ENCODE measurements at regions not wholly inside any gene's neighbourhood (a gene's known extent, or its start where the extent isn't known, plus 50 kb on each side); places are given as distances from the start of the nearest gene placed in this dataset.

DNA sequence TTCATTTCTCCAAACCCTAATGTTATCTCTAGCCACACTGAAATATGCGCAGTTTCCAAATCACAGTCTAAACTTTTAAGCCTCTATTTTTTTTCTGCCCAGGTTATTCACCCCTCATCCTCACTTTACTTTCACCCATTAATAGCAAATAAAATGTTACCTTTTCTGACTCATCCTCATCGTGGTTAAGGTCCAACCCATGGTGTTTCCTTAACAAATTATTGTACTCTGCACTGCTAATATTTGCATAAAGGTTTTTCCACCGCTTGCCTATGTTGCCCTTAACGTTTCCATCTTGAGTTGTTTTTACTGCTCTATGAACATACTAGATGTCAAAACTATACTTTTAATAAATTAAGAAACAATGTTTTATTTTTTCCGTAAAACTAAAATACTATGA lies 780.9 kb upstream of the KLHL1 start:
- DNase-seq (ENCODE audit: low spot score), result no peak

GRCh38 chr13:70884196-70884595 lies 775.9 kb upstream of the KLHL1 start:
- no peak for DNase-seq (ENCODE audit: low spot score)

- DNase-seq (ENCODE audit: low spot score), result no peak
Observed at GRCh38 chr13:70874636-70875035, 766.4 kb upstream of the KLHL1 start.

DNA sequence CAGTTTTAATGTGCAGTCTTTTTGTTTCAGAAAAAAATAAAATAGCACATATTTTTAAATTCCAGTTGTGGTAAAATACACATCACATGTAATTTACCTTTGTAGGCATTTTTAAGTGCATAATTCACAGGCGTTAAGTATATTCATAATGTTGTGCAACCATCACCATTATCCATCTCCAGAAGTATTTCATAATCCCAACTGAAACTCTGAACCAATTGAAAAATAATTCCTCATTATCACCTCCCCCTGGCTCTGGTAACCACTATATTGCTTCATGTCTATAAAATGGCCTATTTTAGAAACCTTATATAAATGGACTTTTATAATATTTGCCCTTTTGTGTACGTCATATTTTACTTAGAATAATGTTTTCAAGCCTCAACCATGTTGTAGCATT lies 756.5 kb upstream of the KLHL1 start:
- no peak for DNase-seq (ENCODE audit: low spot score)

DNA sequence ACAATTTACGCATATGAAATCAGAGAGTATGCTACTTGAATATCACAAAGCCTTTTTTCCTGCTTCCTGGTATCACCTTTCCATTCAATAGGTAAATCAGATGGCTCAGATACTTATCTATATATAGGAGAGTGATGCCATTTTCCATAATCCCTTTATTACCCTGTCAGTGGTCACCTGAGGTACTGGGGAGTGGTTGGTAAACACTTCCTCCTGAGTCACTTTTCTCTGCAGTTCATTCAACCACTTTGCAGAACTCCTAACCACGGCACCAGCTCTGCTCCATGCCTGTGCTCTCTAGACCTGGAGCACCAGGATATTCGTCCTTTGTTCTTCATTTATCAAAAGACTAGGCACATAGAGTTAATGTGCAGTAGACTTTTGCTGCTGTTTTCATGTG lies 748.5 kb upstream of the KLHL1 start:
- no peak for DNase-seq (ENCODE audit: low spot score)

DNA sequence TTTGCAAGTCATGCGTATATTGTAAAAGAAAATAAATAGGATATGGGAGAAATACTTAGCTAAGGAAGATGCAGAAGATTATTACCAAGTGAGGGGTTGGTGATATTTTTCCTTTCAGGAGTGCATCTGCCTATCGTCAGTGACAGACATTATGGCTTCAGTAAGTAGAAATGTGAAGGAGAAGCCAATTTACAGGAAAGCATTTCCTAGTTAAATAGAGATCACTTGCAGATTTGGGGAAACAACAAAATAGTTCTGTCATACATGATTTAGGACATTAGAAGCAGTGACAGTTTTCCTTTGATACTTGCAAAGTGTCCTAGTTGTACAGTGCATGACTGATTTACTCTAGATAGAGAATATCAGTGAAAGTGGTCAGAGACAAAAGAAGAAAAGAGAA lies 747.8 kb upstream of the KLHL1 start:
- no peak for DNase-seq (ENCODE audit: low spot score)

GRCh38 chr13:70849222-70849621 lies 741.0 kb upstream of the KLHL1 start:
- no peak for DNase-seq (ENCODE audit: low spot score)

- DNase-seq (ENCODE audit: low spot score), result no peak
Observed at GRCh38 chr13:70844391-70845108, 736.3 kb upstream of the KLHL1 start.

DNA sequence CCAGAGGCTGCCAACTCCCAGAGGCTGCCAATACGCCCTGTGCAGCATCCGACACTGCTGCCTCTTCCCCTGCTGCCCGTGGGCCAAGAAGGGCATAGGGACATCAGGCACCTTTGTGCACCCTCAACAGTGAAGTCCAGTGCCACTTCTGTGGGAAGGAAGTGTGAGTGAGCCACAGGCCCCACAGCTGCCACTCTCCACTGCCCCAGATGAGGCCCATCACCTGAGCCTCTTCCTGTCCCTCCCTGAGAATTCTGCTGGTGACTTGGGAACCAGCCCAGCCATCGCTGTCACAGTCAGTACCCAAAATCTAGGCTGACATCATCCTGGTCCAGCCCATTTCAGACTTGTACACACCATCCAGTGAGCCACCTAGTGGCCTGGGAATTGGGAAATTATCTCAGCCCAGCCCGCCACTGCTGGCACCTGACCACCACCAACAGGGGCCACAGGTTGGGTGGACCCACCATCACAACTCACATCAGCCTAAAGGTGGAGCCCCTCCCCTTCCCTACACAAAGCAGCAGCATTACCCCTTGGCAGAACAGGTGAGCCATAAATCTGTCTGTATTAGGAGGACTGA lies 733.9 kb upstream of the KLHL1 start:
- no peak for DNase-seq (ENCODE audit: low spot score)

GRCh38 chr13:70841240-70842061 lies 733.2 kb upstream of the KLHL1 start:
- DNase-seq (ENCODE audit: low spot score), result no peak

DNA sequence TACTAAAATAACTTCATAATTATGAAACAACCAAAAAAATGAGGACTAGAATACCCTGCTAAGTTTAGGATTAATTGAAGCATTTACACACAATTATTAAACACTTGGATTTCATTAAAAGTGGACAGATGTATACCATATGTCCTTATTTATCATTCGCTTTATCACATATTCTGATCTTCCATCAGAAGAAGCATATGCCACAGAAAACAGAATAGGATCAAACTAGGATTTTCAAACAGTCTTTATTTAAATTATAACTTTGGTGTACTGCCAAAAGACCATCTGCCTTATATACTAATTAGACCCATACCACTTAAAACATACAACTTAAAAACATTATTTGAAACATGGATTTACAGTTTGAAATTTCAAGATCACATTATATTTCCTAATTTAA lies 727.1 kb upstream of the KLHL1 start:
- no peak for DNase-seq (ENCODE audit: low spot score)

DNA sequence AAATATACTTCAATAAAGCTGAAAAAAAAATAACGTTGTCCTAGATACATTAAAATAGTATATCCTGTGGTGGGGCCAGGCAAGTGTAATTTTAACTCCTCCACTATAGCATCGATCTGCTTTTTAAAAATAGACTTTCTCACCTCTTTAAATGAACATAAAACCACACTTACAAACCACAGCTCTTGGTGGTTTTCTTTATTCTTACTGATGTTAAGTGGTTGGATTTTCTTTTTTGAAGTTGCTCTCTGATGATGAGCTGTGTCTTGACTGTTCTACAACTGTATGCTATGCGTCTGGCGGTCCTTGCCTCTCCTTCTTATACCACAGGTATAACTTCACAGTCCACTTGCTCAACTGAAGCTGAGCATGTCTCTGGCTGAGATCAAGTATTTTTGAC lies 721.5 kb upstream of the KLHL1 start:
- no peak for DNase-seq (ENCODE audit: low spot score)

- DNase-seq (ENCODE audit: low spot score), result no peak
Observed at GRCh38 chr13:70817576-70817975, 709.3 kb upstream of the KLHL1 start.

GRCh38 chr13:70816853-70817252 lies 708.6 kb upstream of the KLHL1 start:
- DNase-seq (ENCODE audit: low spot score), result no peak

DNA sequence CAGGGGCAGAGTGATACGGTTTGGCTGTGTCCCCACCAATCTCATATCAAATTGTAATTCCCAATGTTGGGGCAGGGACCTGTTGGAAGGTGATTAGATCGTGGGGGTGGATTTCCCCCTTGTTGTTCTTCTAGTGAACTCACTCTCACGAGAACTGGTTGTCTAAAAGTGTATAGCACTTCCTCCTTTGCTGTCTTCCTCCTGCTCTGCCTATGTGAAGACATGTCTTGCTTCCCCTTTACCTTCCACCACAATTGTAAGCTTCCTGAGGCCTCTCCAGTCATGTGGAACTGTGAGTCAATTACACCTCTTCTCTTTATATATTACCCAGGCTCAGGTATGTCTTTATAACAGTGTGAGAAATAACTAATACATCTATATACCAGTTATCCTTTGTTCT lies 706.4 kb upstream of the KLHL1 start:
- DNase-seq (ENCODE audit: low spot score), result no peak

DNA sequence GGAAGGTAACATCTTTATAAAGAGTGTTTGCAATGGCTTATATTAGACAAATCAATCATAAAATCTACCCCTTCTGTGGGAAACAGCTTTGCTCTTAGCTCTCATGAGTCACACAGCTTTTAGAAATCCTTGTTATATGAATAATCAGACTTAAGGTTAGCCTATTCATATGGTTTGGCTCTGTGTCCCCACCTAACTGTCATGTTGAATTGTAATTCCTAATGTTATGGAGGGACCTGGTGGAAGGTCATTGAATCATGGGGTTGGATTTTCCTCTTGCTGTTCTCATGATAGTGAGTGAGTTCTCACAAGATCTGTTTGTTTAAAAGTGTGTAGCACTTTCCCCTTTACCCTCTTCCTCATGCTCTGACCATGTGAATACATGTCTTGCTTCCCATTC lies 704.2 kb upstream of the KLHL1 start:
- DNase-seq (ENCODE audit: low spot score), result no peak

- DNase-seq (ENCODE audit: low spot score), result no peak
Observed at GRCh38 chr13:70809588-70809987, 701.3 kb upstream of the KLHL1 start.

DNA sequence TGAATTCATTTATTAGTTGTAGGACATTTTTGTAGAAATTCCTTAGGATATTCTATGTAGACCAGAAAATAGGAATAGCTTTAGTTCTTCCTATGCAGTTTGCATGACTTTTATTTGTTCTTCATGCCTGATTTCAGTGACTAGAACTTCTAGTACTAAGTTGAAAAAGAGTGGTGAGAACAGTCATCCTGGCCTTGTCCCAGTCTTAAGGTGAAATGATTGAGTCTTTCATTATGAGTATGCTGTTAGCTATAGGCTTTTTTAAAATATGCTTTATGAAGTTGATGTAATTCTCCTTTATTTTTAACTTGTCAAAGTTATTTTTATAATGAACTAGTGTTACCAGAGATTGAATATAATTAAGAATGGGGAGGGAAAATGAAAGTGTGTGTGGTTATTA lies 690.1 kb upstream of the KLHL1 start:
- no peak for DNase-seq (ENCODE audit: low spot score)

DNA sequence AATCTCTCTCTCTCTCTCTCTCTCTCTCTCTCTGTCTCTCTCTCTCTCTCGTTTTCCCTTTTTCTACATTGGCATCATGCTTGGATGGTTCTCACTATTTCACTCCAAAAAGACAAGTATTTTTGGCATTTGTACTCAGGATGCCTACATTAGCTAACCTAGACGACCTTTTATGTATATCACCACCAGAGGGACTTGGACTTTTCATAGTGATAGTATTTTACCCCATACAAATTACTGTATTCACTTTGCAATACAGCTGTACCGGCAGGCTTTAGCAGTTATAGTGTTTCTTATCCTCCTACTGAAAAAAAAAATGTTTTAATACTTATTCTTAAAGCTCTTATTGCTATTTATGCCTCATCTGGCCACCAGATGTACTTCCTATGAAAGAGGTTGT lies 687.2 kb upstream of the KLHL1 start:
- DNase-seq (ENCODE audit: low spot score), result no peak

GRCh38 chr13:70792121-70792520 lies 683.9 kb upstream of the KLHL1 start:
- DNase-seq (ENCODE audit: low spot score), result no peak

GRCh38 chr13:70789751-70790150 lies 681.5 kb upstream of the KLHL1 start:
- no peak for DNase-seq (ENCODE audit: low spot score)

DNA sequence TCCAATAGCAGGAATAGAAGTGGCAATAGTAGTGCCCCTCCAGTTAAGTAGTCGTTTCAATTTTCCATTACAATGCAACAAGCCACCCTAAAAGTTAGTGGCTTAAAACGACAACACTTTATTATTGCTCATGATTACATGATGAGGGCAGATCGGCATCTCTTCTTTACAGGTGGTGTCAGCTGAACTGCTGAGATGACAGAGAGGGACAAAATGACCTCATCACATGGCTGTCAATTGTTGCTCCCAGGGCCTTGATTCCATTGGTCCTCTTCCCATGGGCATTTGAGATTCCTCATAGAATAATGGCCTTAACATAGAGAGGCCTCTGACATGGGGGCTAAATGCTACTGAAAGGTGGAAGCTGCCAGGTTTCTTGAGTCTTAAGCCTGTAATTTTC lies 679.8 kb upstream of the KLHL1 start:
- no peak for DNase-seq (ENCODE audit: low spot score)

DNA sequence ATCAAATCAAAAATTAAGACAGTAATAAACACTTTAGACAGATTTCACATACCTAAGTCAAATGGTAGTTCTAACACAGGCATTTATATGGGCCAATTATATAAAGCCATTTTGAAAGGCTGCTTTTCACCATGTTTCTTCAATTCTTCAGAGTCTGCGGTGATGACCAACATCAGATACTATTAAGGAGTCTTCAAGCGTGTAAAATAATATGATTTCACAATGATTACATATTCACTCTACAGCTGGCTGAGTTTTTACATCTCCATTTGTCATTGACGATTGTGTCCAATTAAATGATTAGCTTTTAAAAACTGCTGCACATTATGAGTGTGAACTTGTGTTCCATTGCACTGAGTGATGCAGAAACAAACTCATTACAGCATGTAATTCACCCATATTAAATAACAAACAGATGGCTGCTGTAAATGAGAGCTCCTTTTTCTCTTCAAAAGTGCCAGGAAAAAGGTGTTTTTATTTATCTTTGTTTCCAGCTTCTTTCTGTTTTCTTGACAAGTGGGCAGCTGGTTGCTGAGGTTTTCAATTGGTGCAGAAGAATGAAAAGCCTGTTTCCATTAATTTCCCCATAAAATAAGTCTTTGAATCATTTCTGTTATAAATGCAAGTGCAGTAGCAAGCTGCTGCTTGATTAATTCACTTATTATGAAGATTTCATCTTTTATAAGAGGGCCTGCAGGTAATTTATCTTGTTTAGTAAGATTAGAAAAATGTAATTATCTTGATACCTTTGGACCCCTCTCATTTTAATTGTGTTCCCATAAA lies 676.1 kb upstream of the KLHL1 start:
- no peak for DNase-seq (ENCODE audit: low spot score)
